ENCODE measurements at regions not wholly inside any gene's neighbourhood (a gene's known extent, or its start where the extent isn't known, plus 50 kb on each side); places are given as distances from the start of the nearest gene placed in this dataset.

DNA sequence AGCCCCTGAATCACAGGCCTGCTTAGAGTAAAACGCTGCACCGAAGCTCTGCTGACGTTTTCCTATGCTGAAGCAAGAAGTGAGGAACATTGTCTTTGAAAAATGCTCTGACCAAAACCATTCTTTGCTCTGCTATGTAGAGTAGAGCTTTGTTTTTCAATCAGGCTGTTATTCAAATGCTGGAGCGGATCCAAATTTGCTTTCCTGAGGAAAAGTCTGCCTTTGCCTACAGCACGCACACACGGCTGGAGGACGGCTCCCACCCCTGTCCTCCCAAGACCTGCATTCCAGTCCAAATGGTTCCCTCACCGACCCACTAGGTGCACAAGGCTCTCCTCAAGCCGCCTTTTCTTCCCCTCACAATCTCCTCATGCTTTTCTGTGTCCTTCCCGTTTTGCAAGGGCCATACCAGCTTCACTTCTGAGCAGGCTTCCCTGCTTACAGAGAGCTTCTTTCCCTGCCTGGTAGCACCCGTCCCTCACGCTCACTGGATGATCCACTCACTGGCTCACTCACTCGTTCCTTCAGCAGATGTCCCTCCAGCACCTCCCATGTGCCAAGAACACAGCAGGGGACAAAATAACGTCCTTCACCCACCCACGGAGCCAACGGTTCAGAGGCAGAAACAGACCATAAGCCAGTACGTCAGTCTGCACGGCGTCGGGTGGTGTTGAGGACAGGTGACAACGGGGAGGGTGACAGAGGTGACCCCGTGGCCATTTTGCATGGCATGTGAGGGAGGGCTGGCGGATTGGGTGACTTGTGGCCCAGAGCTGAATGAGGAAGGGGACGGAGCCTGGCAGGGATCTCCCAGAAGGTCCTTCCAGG is 137.9 kb upstream of the NEDD9 start (continued):
- TF ChIP-seq, protein P1, sequence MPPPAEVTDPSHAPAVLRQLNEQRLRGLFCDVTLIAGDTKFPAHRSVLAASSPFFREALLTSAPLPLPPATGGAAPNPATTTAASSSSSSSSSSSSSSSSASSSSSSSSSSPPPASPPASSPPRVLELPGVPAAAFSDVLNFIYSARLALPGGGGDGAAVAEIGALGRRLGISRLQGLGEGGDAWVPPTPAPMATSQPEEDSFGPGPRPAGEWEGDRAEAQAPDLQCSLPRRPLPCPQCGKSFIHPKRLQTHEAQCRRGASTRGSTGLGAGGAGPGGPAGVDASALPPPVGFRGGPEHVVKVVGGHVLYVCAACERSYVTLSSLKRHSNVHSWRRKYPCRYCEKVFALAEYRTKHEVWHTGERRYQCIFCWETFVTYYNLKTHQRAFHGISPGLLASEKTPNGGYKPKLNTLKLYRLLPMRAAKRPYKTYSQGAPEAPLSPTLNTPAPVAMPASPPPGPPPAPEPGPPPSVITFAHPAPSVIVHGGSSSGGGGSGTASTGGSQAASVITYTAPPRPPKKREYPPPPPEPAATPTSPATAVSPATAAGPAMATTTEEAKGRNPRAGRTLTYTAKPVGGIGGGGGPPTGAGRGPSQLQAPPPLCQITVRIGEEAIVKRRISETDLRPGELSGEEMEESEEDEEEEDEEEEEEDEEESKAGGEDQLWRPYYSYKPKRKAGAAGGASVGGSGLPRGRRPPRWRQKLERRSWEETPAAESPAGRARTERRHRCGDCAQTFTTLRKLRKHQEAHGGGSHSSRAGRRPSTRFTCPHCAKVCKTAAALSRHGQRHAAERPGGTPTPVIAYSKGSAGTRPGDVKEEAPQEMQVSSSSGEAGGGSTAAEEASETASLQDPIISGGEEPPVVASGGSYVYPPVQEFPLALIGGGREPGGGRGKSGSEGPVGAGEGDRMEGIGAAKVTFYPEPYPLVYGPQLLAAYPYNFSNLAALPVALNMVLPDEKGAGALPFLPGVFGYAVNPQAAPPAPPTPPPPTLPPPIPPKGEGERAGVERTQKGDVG (CRISPR knock-in tag; IDR thresholded peaks at IDR 0.05; ENCODE audit: borderline replicate concordance): peak; percentile 88; the same call in 1 of the 2 replicates
- TF ChIP-seq, protein P2, sequence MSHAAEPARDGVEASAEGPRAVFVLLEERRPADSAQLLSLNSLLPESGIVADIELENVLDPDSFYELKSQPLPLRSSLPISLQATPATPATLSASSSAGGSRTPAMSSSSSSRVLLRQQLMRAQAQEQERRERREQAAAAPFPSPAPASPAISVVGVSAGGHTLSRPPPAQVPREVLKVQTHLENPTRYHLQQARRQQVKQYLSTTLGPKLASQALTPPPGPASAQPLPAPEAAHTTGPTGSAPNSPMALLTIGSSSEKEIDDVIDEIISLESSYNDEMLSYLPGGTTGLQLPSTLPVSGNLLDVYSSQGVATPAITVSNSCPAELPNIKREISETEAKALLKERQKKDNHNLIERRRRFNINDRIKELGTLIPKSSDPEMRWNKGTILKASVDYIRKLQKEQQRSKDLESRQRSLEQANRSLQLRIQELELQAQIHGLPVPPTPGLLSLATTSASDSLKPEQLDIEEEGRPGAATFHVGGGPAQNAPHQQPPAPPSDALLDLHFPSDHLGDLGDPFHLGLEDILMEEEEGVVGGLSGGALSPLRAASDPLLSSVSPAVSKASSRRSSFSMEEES (CRISPR knock-in tag; IDR thresholded peaks at IDR 0.05): no peak
- TF ChIP-seq NRL (CRISPR knock-in tag; IDR thresholded peaks at IDR 0.05; ENCODE audit: borderline replicate concordance) (0 out of 2 replicates have a peak, but pooled peaks have one; percentile 70), ZNF768 (CRISPR knock-in tag; IDR thresholded peaks at IDR 0.05) (0 out of 2 replicates have a peak, but pooled peaks have one; percentile 22), ZFX (CRISPR knock-in tag; IDR thresholded peaks at IDR 0.05; ENCODE audit: low read depth) (no peak), SATB2 (CRISPR knock-in tag; IDR thresholded peaks at IDR 0.05) (no peak), SP140L (CRISPR knock-in tag; IDR thresholded peaks at IDR 0.05; ENCODE audit: borderline replicate concordance) (no peak), NR2F2 (IDR thresholded peaks at IDR 0.05; ENCODE audit: borderline replicate concordance, low read depth) (no peak), MATR3 (CRISPR knock-in tag; IDR thresholded peaks at IDR 0.05) (no peak), ZNF317 (CRISPR knock-in tag; IDR thresholded peaks at IDR 0.05) (no peak), POGZ (CRISPR knock-in tag; IDR thresholded peaks at IDR 0.05) (peak; percentile 16; the same call in 1 of the 2 replicates), ZNF816 (CRISPR knock-in tag; IDR thresholded peaks at IDR 0.05; ENCODE audit: borderline replicate concordance) (no peak), ZNF746 (CRISPR knock-in tag; IDR thresholded peaks at IDR 0.05) (no peak), KLF15 (CRISPR knock-in tag; IDR thresholded peaks at IDR 0.05; ENCODE audit: borderline replicate concordance) (no peak), ZNF883 (CRISPR knock-in tag; IDR thresholded peaks at IDR 0.05; ENCODE audit: not compliant biosample characterization) (no peak), SYNCRIP (IDR thresholded peaks at IDR 0.05; ENCODE audit: insufficient read depth, low read depth, low read length) (no peak), ZNF451 (CRISPR knock-in tag; IDR thresholded peaks at IDR 0.05) (no peak)
- TF ChIP-seq, protein P3, sequence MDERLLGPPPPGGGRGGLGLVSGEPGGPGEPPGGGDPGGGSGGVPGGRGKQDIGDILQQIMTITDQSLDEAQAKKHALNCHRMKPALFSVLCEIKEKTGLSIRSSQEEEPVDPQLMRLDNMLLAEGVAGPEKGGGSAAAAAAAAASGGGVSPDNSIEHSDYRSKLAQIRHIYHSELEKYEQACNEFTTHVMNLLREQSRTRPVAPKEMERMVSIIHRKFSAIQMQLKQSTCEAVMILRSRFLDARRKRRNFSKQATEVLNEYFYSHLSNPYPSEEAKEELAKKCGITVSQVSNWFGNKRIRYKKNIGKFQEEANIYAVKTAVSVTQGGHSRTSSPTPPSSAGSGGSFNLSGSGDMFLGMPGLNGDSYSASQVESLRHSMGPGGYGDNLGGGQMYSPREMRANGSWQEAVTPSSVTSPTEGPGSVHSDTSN (CRISPR knock-in tag; IDR thresholded peaks at IDR 0.05): no peak
- TF ChIP-seq, protein P4, sequence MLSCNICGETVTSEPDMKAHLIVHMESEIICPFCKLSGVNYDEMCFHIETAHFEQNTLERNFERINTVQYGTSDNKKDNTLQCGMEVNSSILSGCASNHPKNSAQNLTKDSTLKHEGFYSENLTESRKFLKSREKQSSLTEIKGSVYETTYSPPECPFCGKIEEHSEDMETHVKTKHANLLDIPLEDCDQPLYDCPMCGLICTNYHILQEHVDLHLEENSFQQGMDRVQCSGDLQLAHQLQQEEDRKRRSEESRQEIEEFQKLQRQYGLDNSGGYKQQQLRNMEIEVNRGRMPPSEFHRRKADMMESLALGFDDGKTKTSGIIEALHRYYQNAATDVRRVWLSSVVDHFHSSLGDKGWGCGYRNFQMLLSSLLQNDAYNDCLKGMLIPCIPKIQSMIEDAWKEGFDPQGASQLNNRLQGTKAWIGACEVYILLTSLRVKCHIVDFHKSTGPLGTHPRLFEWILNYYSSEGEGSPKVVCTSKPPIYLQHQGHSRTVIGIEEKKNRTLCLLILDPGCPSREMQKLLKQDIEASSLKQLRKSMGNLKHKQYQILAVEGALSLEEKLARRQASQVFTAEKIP (CRISPR knock-in tag; IDR thresholded peaks at IDR 0.05; ENCODE audit: borderline replicate concordance): no peak
- TF ChIP-seq, protein P5, sequence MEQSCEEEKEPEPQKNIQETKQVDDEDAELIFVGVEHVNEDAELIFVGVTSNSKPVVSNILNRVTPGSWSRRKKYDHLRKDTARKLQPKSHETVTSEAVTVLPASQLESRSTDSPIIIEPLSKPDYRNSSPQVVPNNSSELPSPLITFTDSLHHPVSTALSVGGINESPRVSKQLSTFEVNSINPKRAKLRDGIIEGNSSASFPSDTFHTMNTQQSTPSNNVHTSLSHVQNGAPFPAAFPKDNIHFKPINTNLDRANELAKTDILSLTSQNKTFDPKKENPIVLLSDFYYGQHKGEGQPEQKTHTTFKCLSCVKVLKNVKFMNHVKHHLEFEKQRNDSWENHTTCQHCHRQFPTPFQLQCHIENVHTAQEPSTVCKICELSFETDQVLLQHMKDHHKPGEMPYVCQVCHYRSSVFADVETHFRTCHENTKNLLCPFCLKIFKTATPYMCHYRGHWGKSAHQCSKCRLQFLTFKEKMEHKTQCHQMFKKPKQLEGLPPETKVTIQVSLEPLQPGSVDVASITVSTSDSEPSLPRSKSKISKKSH (CRISPR knock-in tag; IDR thresholded peaks at IDR 0.05; ENCODE audit: borderline replicate concordance): 0 out of 2 replicates have a peak, but pooled peaks have one; percentile 43

All from HepG2 (cell line).